HepG2 (cell line): ENCODE measurements at regions not wholly inside any gene's neighbourhood (a gene's known extent, or its start where the extent isn't known, plus 50 kb on each side); places are given as distances from the start of the nearest gene placed in this dataset.

ENCODE experiments used
- FOXP1 ChIP-seq, 2 experiments: fragments of 450-650 bp in 1 of 2; IDR thresholded peaks; 2 replicates each; pipeline ENCODE4 v1.6.1; 2017 to 2018; ENCODE audit warnings: antibody characterized with exemption in 1 of 2
- HHEX ChIP-seq: IDR thresholded peaks from 2 replicates; pipeline ENCODE4 v1.6.1; 2016; ENCODE audit warnings: control low read depth
- HOMEZ ChIP-seq: IDR thresholded peaks from 2 replicates; pipeline ENCODE4 v1.6.1; 2016; ENCODE audit warnings: low read depth
- IRF2 ChIP-seq: IDR thresholded peaks from 2 replicates; pipeline ENCODE4 v1.6.1; 2018; ENCODE audit warnings: missing genetic modification reagents, missing compliant biosample characterization
- NR2F2 ChIP-seq: IDR thresholded peaks from 2 replicates; pipeline ENCODE4 v1.6.1; 2012; ENCODE audit warnings: low read depth, inconsistent platforms, borderline replicate concordance
- SAFB2 ChIP-seq: sonication (generic); formaldehyde crosslinking; IDR thresholded peaks from 2 replicates; pipeline ENCODE4 v1.5.1; 2020; ENCODE audit warnings: missing genetic modification reagents, low read depth, mild to moderate bottlenecking, borderline replicate concordance
- SNRNP70 ChIP-seq: fragments of 200-400 bp; formaldehyde crosslinking; IDR thresholded peaks from 2 replicates; pipeline ENCODE4 v1.6.1; 2017; ENCODE audit warnings: mild to moderate bottlenecking, low read depth, low read length, moderate library complexity
- SRSF9 ChIP-seq: fragments of 200-400 bp; formaldehyde crosslinking; IDR thresholded peaks from 2 replicates; pipeline ENCODE4 v1.6.1; 2018; ENCODE audit warnings: borderline replicate concordance, mild to moderate bottlenecking, low read depth, low read length; ENCODE audit not compliant: insufficient read depth, poor library complexity, severe bottlenecking
- TBX3 ChIP-seq: fragments of 450-650 bp; IDR thresholded peaks from 2 replicates; pipeline ENCODE4 v1.6.1; 2017; ENCODE audit warnings: antibody characterized with exemption, mild to moderate bottlenecking, inconsistent platforms, borderline replicate concordance
- ZFY ChIP-seq: sonication (generic); formaldehyde crosslinking; IDR thresholded peaks from 2 replicates; pipeline ENCODE4 v1.4.0; 2020; ENCODE audit warnings: missing genetic modification reagents
- ZNF75D ChIP-seq: sonication (generic); formaldehyde crosslinking; IDR thresholded peaks from 2 replicates; pipeline ENCODE4 v1.8.1; 2023; ENCODE audit warnings: missing genetic modification reagents, mild to moderate bottlenecking, borderline replicate concordance
- ZNF780A ChIP-seq: sonication (generic); formaldehyde crosslinking; IDR thresholded peaks from 2 replicates; pipeline ENCODE4 v1.8.0; 2022; ENCODE audit warnings: mild to moderate bottlenecking, missing genetic modification reagents, moderate library complexity
- TF ChIP-seq, protein P1 (sequence below): sonication (generic); formaldehyde crosslinking; IDR thresholded peaks from 2 replicates; pipeline ENCODE4 v1.5.1; 2020; ENCODE audit warnings: missing genetic modification reagents, mild to moderate bottlenecking, borderline replicate concordance
- TF ChIP-seq, protein P2 (sequence below): fragments of 450-650 bp; IDR thresholded peaks from 2 replicates; pipeline ENCODE4 v1.6.1; 2016
- TF ChIP-seq, protein P3 (sequence below): sonication (generic); formaldehyde crosslinking; IDR thresholded peaks from 2 replicates; pipeline ENCODE4 v1.5.0; 2020; ENCODE audit warnings: mild to moderate bottlenecking, missing genetic modification reagents
- TF ChIP-seq, protein P4 (sequence below): IDR thresholded peaks from 2 replicates; pipeline ENCODE4 v1.6.1; 2016; ENCODE audit warnings: mild to moderate bottlenecking, missing biosample characterization, missing genetic modification reagents
- TF ChIP-seq, protein P5 (sequence below): IDR thresholded peaks from 2 replicates; pipeline ENCODE4 v1.6.1; 2016; ENCODE audit warnings: mild to moderate bottlenecking
- TF ChIP-seq, protein P6 (sequence below): sonication (generic); formaldehyde crosslinking; IDR thresholded peaks from 2 replicates; pipeline ENCODE4 v1.4.0; 2020; ENCODE audit warnings: missing genetic modification reagents, borderline replicate concordance

DNA sequence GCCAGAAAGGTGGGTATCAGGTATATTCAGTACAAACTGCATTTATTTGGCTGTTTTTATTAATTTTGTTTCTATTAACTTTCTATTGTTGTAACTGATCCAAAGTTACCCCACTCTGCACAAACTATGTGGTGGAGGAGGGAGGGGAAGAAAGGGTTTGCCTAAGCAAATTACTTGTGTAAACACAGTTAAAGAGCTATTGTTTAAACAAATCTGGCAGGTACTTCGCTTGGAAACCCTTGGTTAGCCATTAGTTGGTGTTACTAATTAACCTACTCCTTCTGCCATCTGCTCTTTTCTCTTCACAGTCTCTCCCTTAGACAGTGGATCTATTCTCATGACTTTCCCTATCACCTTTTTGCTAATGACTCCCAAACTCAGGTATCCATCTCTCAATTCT lies 328.4 kb upstream of the NECTIN3 start (continued):
- TF ChIP-seq HHEX (peak; percentile 96), TBX3 (peak; percentile 86; the same call in 1 of the 2 replicates), ZFY (no peak), ZNF75D (CRISPR knock-in tag) (no peak), HOMEZ (CRISPR knock-in tag) (peak; percentile 81), FOXP1 (IDR thresholded peaks at IDR 0.05) (no peak), FOXP1 (CRISPR knock-in tag; IDR thresholded peaks at IDR 0.05) (peak; percentile 67), NR2F2 (no peak), SAFB2 (no peak), IRF2 (peak; percentile 54; the same call in 1 of the 2 replicates), ZNF780A (CRISPR knock-in tag) (no peak), SRSF9 (no peak), SNRNP70 (no peak)
- TF ChIP-seq, protein P1, sequence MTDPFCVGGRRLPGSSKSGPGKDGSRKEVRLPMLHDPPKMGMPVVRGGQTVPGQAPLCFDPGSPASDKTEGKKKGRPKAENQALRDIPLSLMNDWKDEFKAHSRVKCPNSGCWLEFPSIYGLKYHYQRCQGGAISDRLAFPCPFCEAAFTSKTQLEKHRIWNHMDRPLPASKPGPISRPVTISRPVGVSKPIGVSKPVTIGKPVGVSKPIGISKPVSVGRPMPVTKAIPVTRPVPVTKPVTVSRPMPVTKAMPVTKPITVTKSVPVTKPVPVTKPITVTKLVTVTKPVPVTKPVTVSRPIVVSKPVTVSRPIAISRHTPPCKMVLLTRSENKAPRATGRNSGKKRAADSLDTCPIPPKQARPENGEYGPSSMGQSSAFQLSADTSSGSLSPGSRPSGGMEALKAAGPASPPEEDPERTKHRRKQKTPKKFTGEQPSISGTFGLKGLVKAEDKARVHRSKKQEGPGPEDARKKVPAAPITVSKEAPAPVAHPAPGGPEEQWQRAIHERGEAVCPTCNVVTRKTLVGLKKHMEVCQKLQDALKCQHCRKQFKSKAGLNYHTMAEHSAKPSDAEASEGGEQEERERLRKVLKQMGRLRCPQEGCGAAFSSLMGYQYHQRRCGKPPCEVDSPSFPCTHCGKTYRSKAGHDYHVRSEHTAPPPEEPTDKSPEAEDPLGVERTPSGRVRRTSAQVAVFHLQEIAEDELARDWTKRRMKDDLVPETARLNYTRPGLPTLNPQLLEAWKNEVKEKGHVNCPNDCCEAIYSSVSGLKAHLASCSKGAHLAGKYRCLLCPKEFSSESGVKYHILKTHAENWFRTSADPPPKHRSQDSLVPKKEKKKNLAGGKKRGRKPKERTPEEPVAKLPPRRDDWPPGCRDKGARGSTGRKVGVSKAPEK (CRISPR knock-in tag), result peak; percentile 46; the same call in 1 of the 2 replicates
- TF ChIP-seq, protein P2, sequence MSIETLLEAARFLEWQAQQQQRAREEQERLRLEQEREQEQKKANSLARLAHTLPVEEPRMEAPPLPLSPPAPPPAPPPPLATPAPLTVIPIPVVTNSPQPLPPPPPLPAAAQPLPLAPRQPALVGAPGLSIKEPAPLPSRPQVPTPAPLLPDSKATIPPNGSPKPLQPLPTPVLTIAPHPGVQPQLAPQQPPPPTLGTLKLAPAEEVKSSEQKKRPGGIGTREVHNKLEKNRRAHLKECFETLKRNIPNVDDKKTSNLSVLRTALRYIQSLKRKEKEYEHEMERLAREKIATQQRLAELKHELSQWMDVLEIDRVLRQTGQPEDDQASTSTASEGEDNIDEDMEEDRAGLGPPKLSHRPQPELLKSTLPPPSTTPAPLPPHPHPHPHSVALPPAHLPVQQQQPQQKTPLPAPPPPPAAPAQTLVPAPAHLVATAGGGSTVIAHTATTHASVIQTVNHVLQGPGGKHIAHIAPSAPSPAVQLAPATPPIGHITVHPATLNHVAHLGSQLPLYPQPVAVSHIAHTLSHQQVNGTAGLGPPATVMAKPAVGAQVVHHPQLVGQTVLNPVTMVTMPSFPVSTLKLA, result no peak
- TF ChIP-seq, protein P3, sequence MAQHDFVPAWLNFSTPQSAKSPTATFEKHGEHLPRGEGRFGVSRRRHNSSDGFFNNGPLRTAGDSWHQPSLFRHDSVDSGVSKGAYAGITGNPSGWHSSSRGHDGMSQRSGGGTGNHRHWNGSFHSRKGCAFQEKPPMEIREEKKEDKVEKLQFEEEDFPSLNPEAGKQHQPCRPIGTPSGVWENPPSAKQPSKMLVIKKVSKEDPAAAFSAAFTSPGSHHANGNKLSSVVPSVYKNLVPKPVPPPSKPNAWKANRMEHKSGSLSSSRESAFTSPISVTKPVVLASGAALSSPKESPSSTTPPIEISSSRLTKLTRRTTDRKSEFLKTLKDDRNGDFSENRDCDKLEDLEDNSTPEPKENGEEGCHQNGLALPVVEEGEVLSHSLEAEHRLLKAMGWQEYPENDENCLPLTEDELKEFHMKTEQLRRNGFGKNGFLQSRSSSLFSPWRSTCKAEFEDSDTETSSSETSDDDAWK (CRISPR knock-in tag), result no peak
- TF ChIP-seq, protein P4, sequence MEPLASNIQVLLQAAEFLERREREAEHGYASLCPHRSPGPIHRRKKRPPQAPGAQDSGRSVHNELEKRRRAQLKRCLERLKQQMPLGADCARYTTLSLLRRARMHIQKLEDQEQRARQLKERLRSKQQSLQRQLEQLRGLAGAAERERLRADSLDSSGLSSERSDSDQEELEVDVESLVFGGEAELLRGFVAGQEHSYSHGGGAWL, result no peak
- TF ChIP-seq, protein P5, sequence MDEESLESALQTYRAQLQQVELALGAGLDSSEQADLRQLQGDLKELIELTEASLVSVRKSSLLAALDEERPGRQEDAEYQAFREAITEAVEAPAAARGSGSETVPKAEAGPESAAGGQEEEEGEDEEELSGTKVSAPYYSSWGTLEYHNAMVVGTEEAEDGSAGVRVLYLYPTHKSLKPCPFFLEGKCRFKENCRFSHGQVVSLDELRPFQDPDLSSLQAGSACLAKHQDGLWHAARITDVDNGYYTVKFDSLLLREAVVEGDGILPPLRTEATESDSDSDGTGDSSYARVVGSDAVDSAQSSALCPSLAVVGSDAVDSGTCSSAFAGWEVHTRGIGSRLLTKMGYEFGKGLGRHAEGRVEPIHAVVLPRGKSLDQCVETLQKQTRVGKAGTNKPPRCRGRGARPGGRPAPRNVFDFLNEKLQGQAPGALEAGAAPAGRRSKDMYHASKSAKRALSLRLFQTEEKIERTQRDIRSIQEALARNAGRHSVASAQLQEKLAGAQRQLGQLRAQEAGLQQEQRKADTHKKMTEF (CRISPR knock-in tag), result peak; percentile 73
- TF ChIP-seq, protein P6, sequence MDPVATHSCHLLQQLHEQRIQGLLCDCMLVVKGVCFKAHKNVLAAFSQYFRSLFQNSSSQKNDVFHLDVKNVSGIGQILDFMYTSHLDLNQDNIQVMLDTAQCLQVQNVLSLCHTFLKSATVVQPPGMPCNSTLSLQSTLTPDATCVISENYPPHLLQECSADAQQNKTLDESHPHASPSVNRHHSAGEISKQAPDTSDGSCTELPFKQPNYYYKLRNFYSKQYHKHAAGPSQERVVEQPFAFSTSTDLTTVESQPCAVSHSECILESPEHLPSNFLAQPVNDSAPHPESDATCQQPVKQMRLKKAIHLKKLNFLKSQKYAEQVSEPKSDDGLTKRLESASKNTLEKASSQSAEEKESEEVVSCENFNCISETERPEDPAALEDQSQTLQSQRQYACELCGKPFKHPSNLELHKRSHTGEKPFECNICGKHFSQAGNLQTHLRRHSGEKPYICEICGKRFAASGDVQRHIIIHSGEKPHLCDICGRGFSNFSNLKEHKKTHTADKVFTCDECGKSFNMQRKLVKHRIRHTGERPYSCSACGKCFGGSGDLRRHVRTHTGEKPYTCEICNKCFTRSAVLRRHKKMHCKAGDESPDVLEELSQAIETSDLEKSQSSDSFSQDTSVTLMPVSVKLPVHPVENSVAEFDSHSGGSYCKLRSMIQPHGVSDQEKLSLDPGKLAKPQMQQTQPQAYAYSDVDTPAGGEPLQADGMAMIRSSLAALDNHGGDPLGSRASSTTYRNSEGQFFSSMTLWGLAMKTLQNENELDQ (CRISPR knock-in tag), result no peak
